DOHH2 (cell line): ENCODE measurements at regions not wholly inside any gene's neighbourhood (a gene's known extent, or its start where the extent isn't known, plus 50 kb on each side); places are given as distances from the start of the nearest gene placed in this dataset.

Source experiments
- CTCF ChIP-seq: fragments of 200-600 bp; sonication (generic); IDR thresholded peaks from one replicate; pipeline ENCODE4 v1.5.1; 2014; ENCODE audit warnings: antibody characterized with exemption, mild to moderate bottlenecking, low read depth, low read length; ENCODE audit not compliant: poor library complexity, severe bottlenecking
- EZH2phosphoT487 ChIP-seq: fragments of 200-600 bp; sonication (generic); IDR thresholded peaks from 2 replicates; pipeline ENCODE4 v1.6.1; 2017; ENCODE audit warnings: borderline replicate concordance, mild to moderate bottlenecking, antibody characterized with exemption, low read length, moderate library complexity, mixed read lengths

- TF ChIP-seq CTCF (no peak), EZH2phosphoT487 (no peak)
These were observed 279.9 kb downstream of the ASMT start for GRCh38 chrX:1894740-1895139.
